Uterus (tissue), 3 donors: ENCODE measurements at regions not wholly inside any gene's neighbourhood (a gene's known extent, or its start where the extent isn't known, plus 50 kb on each side); places are given as distances from the start of the nearest gene placed in this dataset.
"Not testable (repeated sequence)": the region's sequence is repeated elsewhere in the genome, so short reads cannot be mapped to it uniquely, and the experiment has no call there.

Experiments used
- DNase-seq, 2 donors: peaks; one replicate each; pipeline ENCODE4 v3.0.0-alpha.2; 2019 to 2020
- H3K27ac ChIP-seq, 2 donors: fragments of 200-600 bp; sonication (generic); 1 replicate in 1 of 2; 2 replicates in 1 of 2; pipeline ENCODE4 v1.5.1; 2016 to 2018
- H3K27me3 ChIP-seq, 2 donors: fragments of 200-600 bp; sonication (generic); one replicate each; pipeline ENCODE4 v1.5.1; 2018 to 2019; ENCODE audit warnings: control low read depth in 1 of 2
- H3K36me3 ChIP-seq, 2 donors: fragments of 200-600 bp; sonication (generic); one replicate each; pipeline ENCODE4 v1.5.1; 2019; ENCODE audit warnings: control low read depth in 1 of 2
- H3K4me1 ChIP-seq, 2 donors: fragments of 200-600 bp; sonication (generic); one replicate each; pipeline ENCODE4 v1.5.1; 2018 to 2019; ENCODE audit warnings: control low read depth in 1 of 2
- H3K4me3 ChIP-seq, 2 donors: fragments of 200-600 bp; sonication (generic); 1 replicate in 1 of 2; 2 replicates in 1 of 2; pipeline ENCODE4 v1.5.1; 2018 to 2019; ENCODE audit warnings: mild to moderate bottlenecking in 1 of 2
- H3K9me3 ChIP-seq, 2 donors: fragments of 200-600 bp; sonication (generic); one replicate each; pipeline ENCODE4 v1.5.1; 2019; ENCODE audit warnings: control low read depth in 1 of 2
- intact Hi-C: fragments of 100-400 bp; cut with DNase I; formaldehyde crosslinking; loops from one replicate; pipeline ENCODE4 v1.15.1; 2023; ENCODE audit warnings: low total_unique reads
- donor health status: DM: yes; HTN: yes; CAD: no.

GRCh38 chr2:111266556-111266955 is 145.8 kb downstream of the BCL2L11 start:
- H3K36me3 ChIP-seq, H3K27ac ChIP-seq, H3K4me3 ChIP-seq, intact Hi-C loops, H3K9me3 ChIP-seq, DNase-seq, H3K27me3 ChIP-seq, H3K4me1 ChIP-seq: not testable (repeated sequence)

GRCh38 chr2:111267038-111267437 is 146.3 kb downstream of the BCL2L11 start:
- H3K27ac ChIP-seq, intact Hi-C loops, H3K4me1 ChIP-seq, H3K9me3 ChIP-seq, H3K27me3 ChIP-seq, H3K36me3 ChIP-seq, H3K4me3 ChIP-seq: not testable (repeated sequence)
- DNase-seq: peak; percentile 37 to 62

- H3K27me3 ChIP-seq, H3K4me3 ChIP-seq, intact Hi-C loops, H3K9me3 ChIP-seq, H3K27ac ChIP-seq, H3K4me1 ChIP-seq, DNase-seq, H3K36me3 ChIP-seq: not testable (repeated sequence)
Measured at GRCh38 chr2:111269761-111270323, 149.1 kb downstream of the BCL2L11 start.

- H3K36me3 ChIP-seq, H3K27me3 ChIP-seq, H3K4me1 ChIP-seq, H3K27ac ChIP-seq, intact Hi-C loops, H3K9me3 ChIP-seq, DNase-seq, H3K4me3 ChIP-seq: not testable (repeated sequence)
Measured at GRCh38 chr2:111270569-111270968, 149.9 kb downstream of the BCL2L11 start.

- intact Hi-C loops, H3K9me3 ChIP-seq, H3K36me3 ChIP-seq, H3K4me1 ChIP-seq, H3K27ac ChIP-seq, H3K4me3 ChIP-seq, H3K27me3 ChIP-seq, DNase-seq: not testable (repeated sequence)
Measured at GRCh38 chr2:111271647-111272304, 151.1 kb downstream of the BCL2L11 start.

- H3K27ac ChIP-seq, H3K4me1 ChIP-seq, intact Hi-C loops, H3K36me3 ChIP-seq, DNase-seq, H3K9me3 ChIP-seq, H3K27me3 ChIP-seq, H3K4me3 ChIP-seq: not testable (repeated sequence)
Measured at GRCh38 chr2:111273007-111273406, 152.3 kb downstream of the BCL2L11 start.

GRCh38 chr2:111275047-111275853 is 154.5 kb downstream of the BCL2L11 start:
- H3K9me3 ChIP-seq, H3K27me3 ChIP-seq, H3K4me3 ChIP-seq, intact Hi-C loops, H3K4me1 ChIP-seq, H3K36me3 ChIP-seq, H3K27ac ChIP-seq, DNase-seq: not testable (repeated sequence)

GRCh38 chr2:111275854-111276171 is 155.1 kb downstream of the BCL2L11 start:
- intact Hi-C loops, DNase-seq, H3K9me3 ChIP-seq, H3K27me3 ChIP-seq, H3K27ac ChIP-seq, H3K36me3 ChIP-seq, H3K4me3 ChIP-seq, H3K4me1 ChIP-seq: not testable (repeated sequence)

- not testable (repeated sequence) for H3K9me3 ChIP-seq
Measured at GRCh38 chr2:111278133-111278532, 157.4 kb downstream of the BCL2L11 start.

GRCh38 chr2:111280709-111281286 is 160.1 kb downstream of the BCL2L11 start:
- H3K27me3 ChIP-seq, intact Hi-C loops, H3K27ac ChIP-seq, H3K9me3 ChIP-seq, H3K36me3 ChIP-seq, H3K4me3 ChIP-seq, DNase-seq, H3K4me1 ChIP-seq: not testable (repeated sequence)

More at GRCh38 chr2:111278133-111278532, 157.4 kb downstream of the BCL2L11 start:
- H3K4me3 ChIP-seq, intact Hi-C loops, H3K36me3 ChIP-seq, H3K4me1 ChIP-seq, H3K27ac ChIP-seq, H3K27me3 ChIP-seq, DNase-seq: not testable (repeated sequence)

- H3K9me3 ChIP-seq, H3K27me3 ChIP-seq, H3K27ac ChIP-seq, intact Hi-C loops, H3K4me3 ChIP-seq, H3K36me3 ChIP-seq, DNase-seq, H3K4me1 ChIP-seq: not testable (repeated sequence)
Measured at GRCh38 chr2:111282162-111282561, 161.4 kb downstream of the BCL2L11 start.

GRCh38 chr2:111287646-111288568 is 167.2 kb downstream of the BCL2L11 start:
- H3K27ac ChIP-seq, DNase-seq, H3K36me3 ChIP-seq: not testable (repeated sequence)

More at GRCh38 chr2:111287646-111288568, 167.2 kb downstream of the BCL2L11 start:
- H3K4me3 ChIP-seq, H3K27me3 ChIP-seq, intact Hi-C loops, H3K4me1 ChIP-seq, H3K9me3 ChIP-seq: not testable (repeated sequence)
